NCI-H187 (cell line): ENCODE measurements at regions not wholly inside any gene's neighbourhood (a gene's known extent, or its start where the extent isn't known, plus 50 kb on each side); places are given as distances from the start of the nearest gene placed in this dataset.

ENCODE experiments used
- DNase-seq, 2 experiments: peaks; one replicate each; lab custom pipeline; 2025; lab: John Stamatoyannopoulos, UW

DNA sequence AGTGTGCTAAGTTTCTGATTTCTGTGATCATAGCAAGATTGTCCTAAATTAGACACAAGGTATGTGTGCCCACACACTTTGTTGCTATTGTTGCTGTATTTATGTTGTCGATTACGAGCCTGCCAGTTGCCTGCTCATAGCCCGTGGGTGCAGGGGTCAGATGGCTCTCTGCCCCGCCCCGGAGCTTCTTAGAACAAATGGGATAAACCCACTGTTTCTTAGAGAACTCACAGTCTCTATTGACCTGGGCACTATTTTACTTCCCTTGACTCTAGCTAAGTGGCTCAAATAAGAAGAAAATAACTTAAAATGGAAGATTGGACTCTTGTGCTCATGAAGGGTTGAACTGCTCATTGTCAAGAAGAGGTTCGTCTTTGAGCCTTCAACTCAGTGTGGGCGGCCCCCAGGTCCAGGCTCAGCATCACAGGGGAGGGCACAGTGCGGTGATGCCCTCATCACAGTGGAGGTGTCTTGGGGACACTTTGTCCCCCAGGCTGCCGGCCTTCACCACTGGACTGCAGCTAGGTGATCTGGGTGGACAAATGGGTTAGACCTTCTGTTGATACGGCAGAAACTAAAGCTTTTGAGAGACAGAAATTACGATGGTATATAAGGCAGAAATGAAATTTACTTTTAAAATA lies 155.5 kb downstream of the TENT4A start:
- no peak for DNase-seq

DNA sequence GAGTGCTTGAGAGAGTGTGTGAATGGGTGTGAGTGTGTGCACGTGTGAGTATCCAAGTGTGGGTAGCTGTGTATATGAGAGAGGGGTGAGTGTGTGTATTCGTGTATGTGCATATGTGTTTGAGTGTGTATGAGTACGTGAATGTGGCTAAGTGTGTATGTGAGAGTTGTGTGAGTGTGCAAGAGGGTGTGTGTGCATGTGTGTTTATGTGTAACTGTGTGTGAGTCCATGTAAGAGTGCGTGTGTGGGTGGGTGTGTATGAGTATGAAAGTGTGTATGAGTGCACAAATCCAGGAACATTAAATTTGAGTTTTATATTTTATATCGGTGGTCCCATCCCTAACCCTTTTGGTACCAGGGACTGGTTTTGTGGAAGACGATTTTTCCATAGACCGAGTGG lies 156.4 kb downstream of the TENT4A start:
- no peak for DNase-seq

DNA sequence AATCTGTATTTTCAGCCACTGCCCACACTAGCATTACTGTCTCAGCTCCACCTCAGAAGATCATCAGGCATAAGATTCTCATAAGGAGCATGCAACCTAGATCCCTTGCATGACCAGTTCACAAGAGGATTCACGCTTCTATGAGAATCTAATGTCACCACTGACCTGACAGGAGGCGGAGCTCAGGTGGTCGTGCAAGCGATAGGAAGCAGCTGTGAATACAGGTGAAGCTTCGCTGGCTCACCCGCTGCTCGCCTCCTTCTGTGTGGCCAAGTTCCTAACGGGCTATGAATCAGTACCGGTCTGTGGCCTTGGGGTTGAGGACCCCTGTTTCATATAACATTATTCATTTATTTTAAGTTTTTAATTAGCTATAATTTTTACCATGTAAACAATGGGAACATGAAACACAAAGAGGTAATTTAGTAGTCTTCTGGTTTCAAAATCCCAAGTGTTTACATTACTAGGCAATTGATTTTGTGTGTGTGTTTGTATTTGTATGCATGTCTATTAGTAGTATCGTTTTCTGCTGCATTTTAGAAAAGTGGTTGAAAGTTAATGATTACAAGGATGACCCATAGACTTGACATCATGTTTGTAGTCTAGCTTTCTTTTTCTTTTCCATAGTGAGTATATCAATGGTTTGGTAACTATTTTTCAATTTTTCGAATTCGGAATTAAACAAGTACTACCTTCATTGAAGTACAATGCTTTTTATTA lies 159.4 kb downstream of the TENT4A start:
- no peak for DNase-seq

DNA sequence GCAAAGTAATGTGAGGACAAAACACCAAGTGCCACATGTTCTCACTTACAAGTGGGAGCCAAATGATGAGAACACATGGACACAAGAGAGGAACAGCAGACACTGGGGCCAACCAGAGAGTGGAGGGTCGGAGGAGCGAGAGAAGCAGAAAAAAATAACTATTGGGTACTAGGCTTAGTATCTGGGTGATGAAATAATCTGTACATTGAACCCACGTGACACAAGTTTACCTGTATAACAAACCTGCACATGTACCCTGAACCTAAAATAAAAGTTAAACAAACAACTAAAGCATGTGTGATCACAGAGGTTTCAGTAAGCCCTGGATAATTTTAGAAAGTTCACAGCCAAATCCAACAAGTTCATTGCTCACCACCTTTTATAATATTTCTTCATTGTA lies 160.1 kb downstream of the TENT4A start:
- no peak for DNase-seq

DNA sequence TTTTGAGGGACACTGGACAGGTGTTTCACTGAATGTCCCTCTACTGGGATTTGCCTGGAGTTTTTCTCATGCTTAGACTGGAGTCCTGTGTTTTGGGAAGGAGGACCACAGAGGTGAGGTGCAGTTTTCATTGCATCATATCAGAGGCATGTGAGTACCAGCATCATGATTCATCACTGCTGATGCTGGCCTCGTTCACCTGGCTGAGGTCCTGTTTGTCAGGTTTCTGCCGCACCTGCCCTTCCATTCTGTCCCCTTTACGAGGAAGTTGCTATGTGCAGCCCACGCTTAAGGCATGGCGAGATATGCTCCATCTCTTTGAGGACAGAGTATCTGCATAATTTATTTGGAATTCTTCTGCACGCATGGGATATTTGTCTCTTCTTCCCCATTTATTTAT lies 162.1 kb downstream of the TENT4A start:
- no peak for DNase-seq

DNA sequence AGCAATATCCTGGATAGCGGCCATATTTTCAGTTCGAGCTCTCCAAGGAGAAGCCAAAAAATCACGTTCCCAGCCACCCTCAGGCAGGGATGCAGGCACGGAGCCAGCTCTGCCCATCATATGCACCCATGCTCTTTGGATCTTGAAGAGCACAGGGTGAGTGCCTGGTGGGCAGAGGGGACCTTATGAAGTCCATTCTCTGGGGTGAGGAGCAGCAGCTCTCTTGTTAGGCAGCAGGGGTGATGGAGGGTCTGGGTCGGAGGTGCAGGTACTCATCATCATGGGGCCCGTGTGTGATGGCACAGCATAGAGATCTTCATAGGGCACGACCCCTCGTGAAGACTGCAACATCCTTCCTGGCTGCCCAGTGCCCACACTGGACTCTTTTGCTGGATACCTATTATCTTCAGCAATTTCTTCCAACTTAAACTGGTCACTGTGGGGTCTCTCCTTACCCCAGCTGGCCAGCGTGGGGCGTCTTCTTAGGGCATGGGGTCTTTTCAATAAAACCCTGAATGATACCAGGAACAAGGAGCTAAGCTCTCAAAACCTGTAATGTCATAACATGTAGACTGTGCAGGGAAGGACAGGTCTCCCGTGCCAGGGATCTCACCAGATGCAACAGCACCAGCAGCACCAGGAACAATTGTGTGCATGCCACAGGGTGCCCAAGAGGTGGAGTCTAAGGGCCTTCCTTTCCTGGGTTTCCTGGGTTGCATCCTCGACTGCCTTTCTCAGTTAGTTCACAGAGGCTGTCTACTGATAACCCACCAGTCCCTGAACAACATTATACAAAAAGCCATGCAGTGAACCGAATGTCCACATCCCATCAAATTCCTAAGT lies 165.0 kb downstream of the TENT4A start:
- no peak for DNase-seq

DNA sequence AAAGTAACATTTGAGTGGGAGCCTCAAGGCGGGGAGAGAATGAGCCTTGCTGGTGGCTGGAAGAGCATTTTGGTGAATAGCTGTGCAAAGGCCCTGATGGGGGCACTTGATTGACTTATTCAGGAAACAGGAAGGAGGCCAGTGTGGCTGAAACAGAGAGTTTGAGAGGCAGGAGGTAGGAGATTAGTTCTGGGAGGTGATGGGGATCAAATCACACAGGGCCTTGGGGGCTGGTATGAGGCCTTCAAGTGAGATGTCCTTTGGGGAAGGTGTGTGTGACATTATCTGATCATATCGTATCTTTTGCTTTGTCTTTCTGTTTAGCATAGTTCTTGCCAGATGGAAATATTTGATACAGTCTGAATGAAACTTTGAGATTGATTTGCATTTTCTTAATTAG lies 172.3 kb downstream of the TENT4A start:
- no peak for DNase-seq

DNA sequence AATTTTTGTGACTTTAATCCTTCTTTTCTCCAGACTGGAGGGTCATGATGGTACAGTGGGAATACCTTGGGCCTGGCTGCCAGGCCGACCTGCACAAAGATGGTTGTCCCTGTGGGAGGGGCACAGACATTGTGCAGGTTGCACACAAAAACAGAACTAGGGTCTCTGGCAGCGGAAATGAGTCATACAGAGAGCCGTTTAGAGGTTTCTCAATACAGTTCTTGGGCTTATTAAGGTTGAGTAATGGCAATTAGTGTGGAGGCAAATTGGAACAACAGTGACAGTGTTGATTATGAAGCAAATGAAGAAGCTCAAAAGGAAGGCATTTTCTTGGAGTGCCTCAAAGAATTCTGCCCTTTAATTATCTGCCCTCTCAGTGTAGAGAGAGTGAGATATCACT lies 173.6 kb downstream of the TENT4A start:
- no peak for DNase-seq

DNA sequence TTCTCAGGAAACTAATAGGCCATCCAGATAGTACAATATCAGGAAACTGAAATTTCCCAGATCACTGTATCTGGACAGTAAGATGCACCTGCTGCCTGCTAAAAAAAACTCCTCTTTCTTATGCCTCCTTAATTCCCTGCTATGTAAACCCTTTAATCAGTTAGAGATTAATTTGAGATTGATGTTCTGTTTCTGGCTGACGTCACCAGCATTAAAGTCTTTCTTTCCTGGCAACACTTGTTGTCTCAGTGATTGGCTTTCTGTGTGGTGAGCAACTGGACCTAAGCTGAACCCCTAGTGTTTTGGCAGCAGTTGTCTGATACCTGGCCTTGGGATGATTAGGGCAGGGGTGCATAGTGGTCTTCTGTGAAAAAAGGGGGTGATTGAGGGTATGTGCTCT lies 175.8 kb downstream of the TENT4A start:
- DNase-seq: no peak

DNA sequence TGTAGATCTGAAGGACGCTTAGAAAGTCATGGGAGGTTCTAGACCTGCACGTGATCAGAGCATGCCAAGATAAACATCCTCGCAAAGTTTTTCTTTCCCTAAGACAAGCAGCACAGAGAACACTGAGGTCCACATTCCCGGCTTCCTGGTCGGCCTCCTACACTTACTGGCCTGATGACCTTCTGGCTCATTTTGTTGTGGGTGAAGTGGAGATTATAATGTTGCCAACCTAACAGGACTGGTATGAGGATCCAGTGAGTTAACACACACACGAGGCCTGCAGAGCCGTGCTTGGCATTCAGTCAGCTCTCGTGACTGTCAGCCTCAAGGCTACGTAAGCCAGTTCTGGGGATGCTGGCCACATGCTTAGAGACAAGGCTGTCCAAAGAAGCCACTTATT lies 186.0 kb downstream of the TENT4A start:
- DNase-seq: no peak

DNA sequence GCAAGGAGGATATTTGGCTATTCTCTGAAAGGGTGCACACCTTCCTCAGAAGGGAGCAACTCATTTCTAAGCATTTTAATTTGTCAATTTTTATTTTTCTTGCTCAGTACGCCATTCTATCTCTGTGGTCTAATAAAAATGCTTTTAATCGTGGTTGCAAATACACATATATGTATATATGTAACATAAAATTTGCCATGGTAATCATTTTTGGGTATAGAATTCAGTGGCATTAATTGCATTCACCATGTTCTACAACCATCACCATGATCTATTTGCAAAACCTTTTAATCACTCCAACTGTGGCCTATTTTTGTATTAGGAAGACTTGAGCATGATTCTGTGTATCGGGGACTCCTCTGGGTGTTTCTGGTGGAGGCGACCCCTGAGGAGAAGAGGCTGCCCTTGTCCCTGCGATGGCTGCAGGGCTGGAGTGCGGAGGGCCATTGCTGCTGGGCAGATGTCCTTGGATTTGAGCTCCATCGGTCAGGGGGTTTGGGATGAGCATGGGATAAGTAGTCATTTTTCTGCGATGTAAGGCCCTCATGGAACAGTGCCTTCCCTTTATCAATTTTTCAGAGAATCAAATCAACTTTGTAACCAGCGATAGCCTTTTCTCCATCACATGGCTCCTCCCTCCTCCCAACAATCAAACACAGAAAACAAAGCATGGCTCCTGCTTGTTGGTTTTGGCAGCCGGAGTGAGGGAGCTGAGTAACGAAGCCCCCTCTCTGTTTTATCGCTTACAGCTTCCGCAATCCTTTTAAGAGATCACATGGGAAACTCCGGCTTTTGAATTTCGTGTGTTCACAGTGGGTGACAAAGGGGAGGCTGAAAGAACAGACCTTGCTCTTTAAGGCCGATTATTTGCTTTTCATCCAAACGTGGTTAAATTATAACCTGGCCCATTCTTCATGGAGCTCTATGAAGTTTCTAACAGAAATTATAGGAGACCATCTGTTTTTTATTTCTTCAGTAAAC lies 187.3 kb downstream of the TENT4A start:
- DNase-seq: no peak

DNA sequence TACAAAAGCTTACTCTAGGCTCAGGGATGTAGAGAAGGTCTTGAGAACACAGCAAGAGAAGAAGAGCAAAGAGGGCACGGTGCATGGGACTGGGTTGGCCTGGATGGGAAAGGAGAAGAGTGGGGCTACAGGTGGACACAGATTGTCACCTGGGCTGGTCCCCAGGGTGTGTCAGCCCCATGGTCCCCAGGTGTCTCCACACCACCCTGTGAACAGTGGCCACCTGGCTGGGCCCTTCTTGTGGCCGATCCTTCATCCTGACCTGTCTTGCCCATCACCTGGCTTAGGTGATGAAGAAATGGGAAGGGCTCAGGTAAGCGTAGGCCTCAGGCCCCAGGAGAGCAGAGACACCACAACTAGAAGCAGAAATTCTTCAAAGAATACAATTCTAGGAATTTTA lies 188.9 kb downstream of the TENT4A start:
- no peak for DNase-seq

DNA sequence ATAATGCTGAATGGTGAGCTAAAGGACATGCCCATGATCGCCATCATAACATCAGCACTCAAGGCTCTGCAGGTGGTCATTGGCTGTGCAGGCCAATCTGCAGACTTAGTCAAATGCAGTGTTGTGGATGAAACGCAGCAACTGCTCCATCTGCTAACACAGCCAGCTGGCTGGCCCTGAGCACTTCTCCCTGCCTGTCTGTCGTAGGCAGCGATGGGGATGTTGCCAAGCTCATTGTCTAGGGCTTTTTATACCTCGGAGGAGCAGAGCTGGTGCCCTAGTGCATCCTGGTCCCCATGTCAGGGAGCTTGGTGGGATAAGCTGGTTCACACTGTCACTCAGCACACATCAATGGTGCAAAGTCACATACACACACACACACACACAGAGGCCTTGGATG lies 189.4 kb downstream of the TENT4A start:
- no peak for DNase-seq

DNA sequence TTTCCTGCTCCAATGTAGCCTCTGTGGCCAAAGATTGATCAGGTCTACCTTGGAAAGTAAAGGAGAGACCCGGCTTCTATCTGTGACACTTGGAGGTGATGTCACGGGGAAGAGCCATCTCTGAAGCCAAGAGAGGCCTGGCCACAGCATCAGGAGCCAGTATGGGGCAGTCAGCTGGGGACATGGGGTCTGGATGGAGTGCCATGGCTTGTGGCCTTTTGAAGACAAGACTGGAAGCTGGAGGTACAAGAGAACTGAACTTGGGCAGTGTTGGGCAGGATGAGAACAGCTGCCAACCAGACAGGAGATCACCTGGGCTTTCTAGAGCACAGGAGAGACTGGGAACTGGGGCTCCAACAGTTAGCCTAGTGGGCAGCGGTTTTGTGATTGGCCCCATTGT lies 190.7 kb downstream of the TENT4A start:
- DNase-seq: no peak

DNA sequence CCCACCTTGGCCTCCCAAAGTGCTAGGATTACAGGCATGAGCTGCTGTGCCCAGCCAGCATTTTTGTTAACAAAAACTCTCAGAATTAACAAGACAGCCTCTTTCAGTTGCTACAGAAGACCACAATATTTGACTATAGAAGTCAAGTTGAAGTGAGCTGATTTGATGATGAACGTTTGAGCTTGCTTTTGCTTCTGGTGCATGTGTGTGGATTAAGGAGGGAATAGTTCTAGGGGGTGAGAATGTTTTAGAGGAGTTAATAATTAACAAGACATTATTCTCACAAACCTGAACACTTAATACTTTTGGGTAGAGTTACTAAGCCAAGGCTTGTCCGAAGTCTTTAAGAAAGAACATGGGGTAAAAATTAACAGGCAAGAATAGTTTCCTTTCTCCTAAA lies 191.6 kb downstream of the TENT4A start:
- DNase-seq: no peak

DNA sequence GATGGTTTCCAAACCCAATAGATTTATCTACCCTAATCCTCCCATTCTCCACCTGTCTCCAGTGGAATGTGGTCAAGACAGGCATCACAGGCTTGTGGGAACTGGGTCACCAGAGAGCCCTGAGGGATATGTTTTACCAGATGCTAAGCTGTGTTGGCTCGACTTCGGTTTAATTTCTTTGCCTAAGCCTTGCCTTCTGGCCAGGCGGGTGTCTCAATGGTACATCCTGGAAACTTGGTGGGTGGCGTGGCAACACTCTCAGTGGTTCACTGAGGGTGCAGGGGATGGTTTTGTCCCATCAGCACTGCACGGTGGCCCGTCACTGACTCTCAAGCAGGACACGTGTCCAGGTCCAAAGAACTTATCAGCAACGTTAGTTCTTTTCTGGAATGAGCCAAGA lies 192.2 kb downstream of the TENT4A start:
- no peak for DNase-seq

DNA sequence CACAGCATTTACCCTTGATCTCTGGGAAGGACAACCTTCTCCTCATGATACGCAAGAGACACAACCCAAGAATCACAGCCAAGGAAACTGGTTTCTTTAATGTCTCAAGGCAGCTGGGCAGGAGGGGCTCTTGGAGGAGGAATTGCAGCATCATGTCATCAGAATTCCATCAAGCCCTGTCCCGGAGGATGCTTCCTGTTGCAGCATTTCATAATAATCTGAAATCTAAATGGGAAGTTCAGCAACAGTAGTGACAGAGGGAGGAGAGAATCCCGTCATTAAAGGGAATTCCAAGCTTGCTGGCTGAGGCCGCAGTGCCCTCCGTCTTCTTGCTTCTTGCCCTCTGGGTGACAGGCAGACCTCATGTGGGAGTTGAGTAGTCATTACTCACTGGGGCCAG lies 192.7 kb downstream of the TENT4A start:
- no peak for DNase-seq

DNA sequence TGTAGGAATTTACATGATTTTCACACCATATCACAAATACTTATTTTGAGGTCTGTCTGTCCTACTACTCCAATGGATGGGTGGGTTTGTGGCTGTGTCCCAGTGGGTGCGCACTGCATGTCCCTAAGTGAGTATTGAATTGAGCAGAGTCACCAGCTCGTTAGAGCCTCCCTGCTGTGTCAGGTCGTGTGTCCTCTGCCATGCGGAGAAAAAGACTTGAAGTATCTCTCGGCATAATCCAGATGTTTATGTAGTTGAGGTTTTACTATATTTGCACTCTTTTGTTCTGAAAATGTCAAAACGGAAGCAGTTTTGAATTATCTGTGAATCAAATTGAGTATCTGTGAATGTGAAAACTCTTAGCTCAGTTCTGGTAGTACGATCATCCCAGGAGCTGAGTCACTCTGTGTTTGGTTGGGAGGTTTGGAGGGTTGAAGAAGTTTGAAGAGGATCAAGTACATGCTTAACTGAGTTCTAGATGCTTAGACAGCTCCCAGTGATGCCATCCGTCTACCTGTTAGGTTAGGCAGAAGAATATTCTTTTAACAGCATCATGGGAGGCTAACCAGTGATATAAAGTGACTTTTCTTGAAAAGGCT lies 194.2 kb downstream of the TENT4A start:
- DNase-seq: no peak

DNA sequence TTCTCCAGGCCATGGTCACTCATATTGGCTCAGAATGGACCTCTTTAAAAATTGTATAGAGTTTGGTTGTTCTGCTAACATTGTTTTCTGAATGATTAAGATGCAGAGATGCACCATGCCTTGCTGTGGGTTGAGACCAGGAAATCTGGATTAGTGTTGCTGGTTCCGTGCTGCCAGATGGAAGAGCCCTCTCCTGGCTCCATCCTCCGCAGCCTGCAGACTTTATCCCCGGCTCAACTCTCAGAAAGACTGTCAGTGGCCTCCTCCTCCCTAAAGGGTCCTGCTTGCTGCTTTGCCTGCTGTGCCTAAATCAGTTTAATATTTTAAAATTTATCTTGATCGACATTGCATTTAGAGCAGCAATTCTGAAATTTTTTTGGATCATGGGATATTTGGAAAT lies 196.7 kb downstream of the TENT4A start:
- no peak for DNase-seq

DNA sequence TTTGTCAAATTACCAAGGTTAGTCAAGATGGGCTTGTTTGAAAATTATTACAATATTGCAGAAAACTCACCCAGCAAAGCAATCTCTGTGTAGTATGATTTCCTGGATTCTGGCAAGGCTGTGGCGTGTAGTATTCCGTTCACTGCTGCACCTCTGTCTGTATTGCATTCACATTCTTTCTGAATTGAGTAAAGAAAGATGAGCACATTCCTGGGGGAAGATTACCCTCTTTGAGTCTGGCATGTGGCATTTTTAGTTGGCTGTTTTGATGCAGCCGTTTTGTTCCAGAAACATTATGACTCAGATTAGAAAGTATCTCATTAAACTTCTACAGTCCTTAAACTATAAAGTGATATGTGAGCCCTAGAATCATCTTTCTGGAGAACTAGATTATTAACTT lies 197.7 kb downstream of the TENT4A start:
- DNase-seq: no peak

DNA sequence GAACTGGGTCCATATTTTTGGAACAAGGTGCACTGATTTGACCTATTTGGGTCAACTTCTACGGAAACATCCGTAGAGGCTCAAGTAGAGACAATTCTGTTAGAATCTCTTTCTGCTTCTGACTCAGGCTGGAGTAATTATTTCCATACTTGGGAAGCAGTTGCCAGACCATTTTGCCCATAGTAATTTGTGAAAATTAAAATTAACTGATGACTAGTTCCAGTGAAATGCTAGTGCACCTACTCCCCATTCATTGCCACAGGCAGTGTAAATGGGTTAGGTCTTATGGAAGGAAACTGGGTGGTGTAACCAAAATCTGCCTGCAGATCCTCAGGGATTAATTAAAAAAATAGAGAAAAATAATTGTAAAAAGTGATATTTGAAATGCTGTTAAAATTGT lies 201.1 kb downstream of the TENT4A start:
- DNase-seq: no peak

DNA sequence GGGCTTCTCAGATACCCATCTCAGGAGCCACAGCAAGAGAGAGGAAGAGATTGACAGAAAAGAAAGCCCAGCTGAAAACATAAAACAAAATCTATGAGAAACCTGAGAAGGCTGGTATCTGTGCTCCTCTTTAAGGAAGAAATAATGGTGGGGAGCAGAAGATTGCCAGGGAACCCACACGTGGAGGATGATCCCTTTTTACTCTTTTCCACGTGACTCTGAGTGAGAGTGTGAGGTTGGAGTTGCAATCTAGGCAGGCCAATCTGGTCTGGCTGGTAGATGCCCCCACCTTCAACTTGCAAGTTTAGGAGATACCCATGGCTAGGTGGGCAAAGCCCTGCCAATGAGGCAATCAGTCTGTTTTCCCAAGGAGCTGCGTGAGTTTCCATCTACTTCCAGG lies 202.3 kb downstream of the TENT4A start:
- DNase-seq: no peak
